ENCODE measurements at regions not wholly inside any gene's neighbourhood (a gene's known extent, or its start where the extent isn't known, plus 50 kb on each side); places are given as distances from the start of the nearest gene placed in this dataset.

- Histone ChIP-seq H3K9me3 (ENCODE audit: insufficient read depth, low read length, severe bottlenecking) (no peaks in the 10 kb centered on the region), H2AFZ (ENCODE audit: low read depth, low read length) (no peak overlapping the region), H3K9ac (ENCODE audit: low read depth, low read length) (no peak overlapping the region), H3K27me3 (ENCODE audit: insufficient read depth, low read length, poor library complexity) (no peaks in the 10 kb centered on the region), H3K36me3 (ENCODE audit: insufficient read depth, low read length) (no peaks in the 10 kb centered on the region), H4K20me1 (ENCODE audit: insufficient read depth, low read length) (no peaks in the 10 kb centered on the region), H3K4me3 (ENCODE audit: low read depth in 1 of 2, low read length in 2 of 2) (no peak overlapping the region), H3K79me2 (ENCODE audit: insufficient read depth, low read length) (no peaks in the 10 kb centered on the region), H3K27ac (ENCODE audit: low read length) (no peak overlapping the region), H3K4me2 (ENCODE audit: insufficient read depth, low read length) (no peak overlapping the region), H3K4me1 (ENCODE audit: insufficient read depth, low read length) (no peaks in the 10 kb centered on the region)
- peak; percentile 47 for TF ChIP-seq CTCF (IDR thresholded peaks at IDR 0.05; ENCODE audit: borderline replicate concordance, extremely low read depth, low read length, poor library complexity, severe bottlenecking)
- TF ChIP-seq EZH2 (IDR thresholded peaks at IDR 0.05; ENCODE audit: borderline replicate concordance, low read depth, low read length, severe bottlenecking), result no peak
- DNase-seq, result no peak
- ATAC-seq (ENCODE audit: insufficient read depth, low read depth), result no peak
Observed at GRCh38 chr15:95826412-95827195, 503.9 kb upstream of the NR2F2 start.

GRCh38 chr15:95829062-95829461 is 501.4 kb upstream of the NR2F2 start:
- no peak for TF ChIP-seq CTCF (IDR thresholded peaks at IDR 0.05; ENCODE audit: borderline replicate concordance, extremely low read depth, low read length, poor library complexity, severe bottlenecking)
- TF ChIP-seq EZH2 (IDR thresholded peaks at IDR 0.05; ENCODE audit: borderline replicate concordance, low read depth, low read length, severe bottlenecking), result no peak
- Histone ChIP-seq H3K4me3 (ENCODE audit: low read depth in 1 of 2, low read length in 2 of 2) (no peak overlapping the region), H3K27me3 (ENCODE audit: insufficient read depth, low read length, poor library complexity) (no peaks in the 10 kb centered on the region), H3K9ac (ENCODE audit: low read depth, low read length) (no peak overlapping the region), H3K9me3 (ENCODE audit: insufficient read depth, low read length, severe bottlenecking) (no peaks in the 10 kb centered on the region), H3K4me2 (ENCODE audit: insufficient read depth, low read length) (no peak overlapping the region), H4K20me1 (ENCODE audit: insufficient read depth, low read length) (no peaks in the 10 kb centered on the region), H3K36me3 (ENCODE audit: insufficient read depth, low read length) (no peaks in the 10 kb centered on the region), H2AFZ (ENCODE audit: low read depth, low read length) (no peak overlapping the region), H3K27ac (ENCODE audit: low read length) (no peak overlapping the region), H3K79me2 (ENCODE audit: insufficient read depth, low read length) (no peaks in the 10 kb centered on the region), H3K4me1 (ENCODE audit: insufficient read depth, low read length) (no peaks in the 10 kb centered on the region)
- ATAC-seq (ENCODE audit: insufficient read depth, low read depth) (no peak), DNase-seq (no peak)

GRCh38 chr15:95830281-95830680 is 500.2 kb upstream of the NR2F2 start:
- TF ChIP-seq CTCF (IDR thresholded peaks at IDR 0.05; ENCODE audit: borderline replicate concordance, extremely low read depth, low read length, poor library complexity, severe bottlenecking) (no peak), EZH2 (IDR thresholded peaks at IDR 0.05; ENCODE audit: borderline replicate concordance, low read depth, low read length, severe bottlenecking) (no peak)
- no peak overlapping the region for H3K4me2 ChIP-seq (ENCODE audit: insufficient read depth, low read length)
- no peaks in the 10 kb centered on the region for H4K20me1 ChIP-seq (ENCODE audit: insufficient read depth, low read length)
- no peak for ATAC-seq (ENCODE audit: insufficient read depth, low read depth)
- H3K79me2 ChIP-seq (ENCODE audit: insufficient read depth, low read length), result no peaks in the 10 kb centered on the region
- H3K4me3 ChIP-seq (ENCODE audit: low read depth in 1 of 2, low read length in 2 of 2), result no peak overlapping the region
- H3K9ac ChIP-seq (ENCODE audit: low read depth, low read length), result no peak overlapping the region
- no peaks in the 10 kb centered on the region for H3K36me3 ChIP-seq (ENCODE audit: insufficient read depth, low read length)
- H3K4me1 ChIP-seq (ENCODE audit: insufficient read depth, low read length), result no peaks in the 10 kb centered on the region
- H3K27ac ChIP-seq (ENCODE audit: low read length), result no peak overlapping the region
- DNase-seq, result no peak
- no peaks in the 10 kb centered on the region for H3K9me3 ChIP-seq (ENCODE audit: insufficient read depth, low read length, severe bottlenecking)
- H2AFZ ChIP-seq (ENCODE audit: low read depth, low read length), result no peak overlapping the region
- H3K27me3 ChIP-seq (ENCODE audit: insufficient read depth, low read length, poor library complexity), result no peaks in the 10 kb centered on the region
